NCI-H146 treated with DMSO at 0.1 percent for 48 hours (cell line): ENCODE measurements at regions not wholly inside any gene's neighbourhood (a gene's known extent, or its start where the extent isn't known, plus 50 kb on each side); places are given as distances from the start of the nearest gene placed in this dataset.
A peak's percentile ranks its signal among the peaks of the same experiment; 100 is the strongest.

Experiments
- DNase-seq: peaks from one replicate; lab custom pipeline; 2025; ENCODE audit not compliant: unreplicated experiment; lab: John Stamatoyannopoulos, UW

- DNase-seq = no peak
These were observed 193.6 kb upstream of the BANK1 start for GRCh38 chr4:101596781-101597552.

- no peak for DNase-seq
These were observed 195.9 kb upstream of the BANK1 start for GRCh38 chr4:101594588-101594987.

GRCh38 chr4:101593666-101594065 lies 196.9 kb upstream of the BANK1 start:
- DNase-seq = no peak

GRCh38 chr4:101584306-101584705 lies 206.2 kb upstream of the BANK1 start:
- DNase-seq = no peak

GRCh38 chr4:101563126-101563525 lies 215.8 kb upstream of the PPP3CA start:
- DNase-seq = no peak

GRCh38 chr4:101556842-101557241 lies 209.5 kb upstream of the PPP3CA start:
- no peak for DNase-seq

GRCh38 chr4:101555341-101555880 lies 208.1 kb upstream of the PPP3CA start:
- DNase-seq = no peak

- no peak for DNase-seq
These were observed 193.0 kb upstream of the PPP3CA start for GRCh38 chr4:101540336-101540735.

- DNase-seq = no peak
These were observed 181.2 kb upstream of the PPP3CA start for GRCh38 chr4:101528526-101528925.

- no peak for DNase-seq
These were observed 179.9 kb upstream of the PPP3CA start for GRCh38 chr4:101527188-101527587.

- DNase-seq = no peak
These were observed 168.2 kb upstream of the PPP3CA start for GRCh38 chr4:101515566-101515965.

- DNase-seq = no peak
These were observed 167.8 kb upstream of the PPP3CA start for GRCh38 chr4:101515099-101515498.

- DNase-seq = no peak
These were observed 165.1 kb upstream of the PPP3CA start for GRCh38 chr4:101512416-101512815.

- no peak for DNase-seq
These were observed 154.1 kb upstream of the PPP3CA start for GRCh38 chr4:101501421-101501820.

GRCh38 chr4:101500742-101501141 lies 153.4 kb upstream of the PPP3CA start:
- DNase-seq = no peak

GRCh38 chr4:101475246-101475645 lies 127.9 kb upstream of the PPP3CA start:
- DNase-seq = no peak

- no peak for DNase-seq
These were observed 123.9 kb upstream of the PPP3CA start for GRCh38 chr4:101471201-101471600.

GRCh38 chr4:101464596-101464995 lies 117.3 kb upstream of the PPP3CA start:
- DNase-seq = peak; percentile 25

GRCh38 chr4:101458914-101459313 lies 111.6 kb upstream of the PPP3CA start:
- DNase-seq = no peak

GRCh38 chr4:101458473-101458872 lies 111.1 kb upstream of the PPP3CA start:
- no peak for DNase-seq

GRCh38 chr4:101451086-101451485 lies 103.8 kb upstream of the PPP3CA start:
- DNase-seq = no peak

GRCh38 chr4:101441446-101441845 lies 94.1 kb upstream of the PPP3CA start:
- DNase-seq = no peak

GRCh38 chr4:101439926-101440325 lies 92.6 kb upstream of the PPP3CA start:
- no peak for DNase-seq
